HG02759 (cell line): ENCODE measurements at regions not wholly inside any gene's neighbourhood (a gene's known extent, or its start where the extent isn't known, plus 50 kb on each side); places are given as distances from the start of the nearest gene placed in this dataset.

Source experiments
- ATAC-seq: cut with Tn5 transposase; IDR thresholded peaks from one replicate; pipeline ENCODE4 v1.9.1; 2021; ENCODE audit warnings: mild to moderate bottlenecking, moderate library complexity; ENCODE audit not compliant: unreplicated experiment

DNA sequence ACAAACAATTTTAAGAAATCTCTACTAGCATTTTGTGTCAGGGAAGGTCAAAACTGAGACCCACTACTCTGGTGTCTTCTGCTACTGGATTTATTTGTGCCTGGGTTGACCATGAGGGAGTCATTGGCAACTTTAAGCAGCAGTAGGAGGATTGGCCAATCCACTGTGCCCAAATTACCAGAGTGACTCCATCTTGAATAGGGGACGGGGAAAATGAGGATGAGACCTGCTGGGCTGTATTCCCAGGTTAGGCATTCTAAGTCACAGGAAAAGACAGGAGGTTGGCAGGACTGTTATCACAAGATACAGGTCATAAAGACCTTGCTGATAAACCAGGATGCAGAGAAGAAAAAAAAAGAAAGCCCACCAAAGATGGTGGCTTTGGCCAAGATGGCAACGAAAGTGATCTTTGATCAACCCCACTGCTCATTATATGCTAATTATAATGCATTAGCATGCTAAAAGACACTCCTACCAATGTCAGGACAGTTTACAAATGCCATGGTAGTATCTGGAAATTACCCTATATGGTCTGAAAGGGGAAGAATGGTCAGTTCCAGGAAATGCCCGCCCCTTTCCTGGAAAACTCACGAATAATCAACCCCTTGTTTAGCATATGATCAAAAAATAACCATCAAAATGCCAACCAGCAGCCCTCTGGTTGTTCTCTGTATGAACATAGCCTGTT is 200.9 kb downstream of the LTN1 start:
- no peak for ATAC-seq

DNA sequence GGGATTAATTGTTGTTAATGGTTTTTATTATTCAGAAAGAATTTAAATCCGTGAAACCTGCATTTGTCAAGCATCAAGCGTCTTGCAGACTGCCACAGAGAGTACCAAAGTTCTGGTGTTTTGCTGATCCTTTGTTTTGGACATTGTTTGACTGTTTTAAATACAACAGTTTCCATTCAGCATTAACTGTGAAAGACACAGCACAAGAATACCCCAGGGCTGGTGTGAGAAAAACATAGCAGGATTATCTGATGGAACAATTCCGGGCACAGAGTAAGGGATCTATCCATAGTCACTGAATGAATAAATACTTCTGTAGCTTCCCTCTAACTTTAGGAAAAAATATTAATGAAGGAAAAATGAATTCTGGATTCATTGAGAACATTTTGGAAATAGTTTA is 202.3 kb downstream of the LTN1 start:
- ATAC-seq, result no peak

DNA sequence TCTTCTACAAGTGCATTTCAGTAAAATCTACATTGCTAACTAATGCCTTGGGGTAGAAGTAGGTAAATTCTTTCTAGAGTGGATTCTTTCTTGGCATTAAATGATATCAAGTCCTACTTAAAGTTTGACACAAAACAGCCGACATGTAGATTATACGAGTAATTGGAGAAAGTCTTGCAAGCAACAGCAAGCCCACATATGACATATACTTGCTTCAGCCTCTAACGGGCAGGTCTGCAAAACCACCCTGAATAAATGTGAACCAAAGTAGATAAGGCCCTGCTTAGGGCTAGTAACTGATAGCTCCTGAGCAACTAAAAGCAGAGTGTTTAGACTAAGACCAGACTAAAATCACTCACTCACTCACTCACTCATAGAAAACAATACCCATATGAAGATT is 203.2 kb downstream of the LTN1 start:
- ATAC-seq, result no peak

DNA sequence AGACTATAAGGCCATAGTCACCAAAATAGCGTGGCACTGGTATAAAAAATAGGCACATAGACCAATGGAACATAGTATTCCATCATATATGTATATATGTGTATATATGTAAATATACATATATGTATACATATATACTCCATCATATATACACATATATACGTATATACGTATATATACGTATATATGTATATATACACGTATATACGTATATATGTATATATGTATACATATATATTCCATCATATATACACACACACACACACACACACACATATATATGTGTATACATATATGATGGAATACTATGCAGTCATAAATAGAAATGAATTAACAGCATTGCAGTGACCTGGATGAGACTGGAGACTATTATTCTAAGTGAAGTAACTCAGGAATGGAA is 204.6 kb downstream of the LTN1 start:
- ATAC-seq, result no peak

DNA sequence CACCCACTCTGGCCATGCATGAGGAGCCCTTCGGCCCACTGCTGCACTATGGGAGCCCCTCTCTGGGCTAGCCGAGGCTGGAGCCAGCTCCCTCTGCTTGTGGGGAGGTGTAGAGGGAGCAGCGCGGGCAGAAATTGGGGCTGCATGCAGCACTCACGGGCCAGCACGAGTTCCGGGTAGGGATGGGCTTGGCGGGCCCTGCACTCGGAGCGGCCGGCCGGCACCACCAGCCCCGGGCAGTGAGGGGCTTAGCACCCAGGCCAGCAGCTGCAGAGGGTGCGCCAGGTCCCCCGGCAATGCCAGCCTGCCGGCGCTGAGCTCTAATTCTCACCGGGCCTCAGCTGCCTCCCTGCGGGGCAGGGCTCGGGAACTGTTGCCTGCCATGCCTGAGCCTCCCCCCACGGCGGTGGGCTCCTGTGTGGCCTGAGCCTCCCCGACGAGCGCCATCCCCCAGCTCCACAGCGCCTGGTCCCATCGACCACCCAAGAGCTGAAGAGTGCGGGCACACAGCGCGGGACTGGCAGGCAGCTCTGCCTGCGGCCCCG is 209.0 kb downstream of the LTN1 start:
- ATAC-seq, result no peak

DNA sequence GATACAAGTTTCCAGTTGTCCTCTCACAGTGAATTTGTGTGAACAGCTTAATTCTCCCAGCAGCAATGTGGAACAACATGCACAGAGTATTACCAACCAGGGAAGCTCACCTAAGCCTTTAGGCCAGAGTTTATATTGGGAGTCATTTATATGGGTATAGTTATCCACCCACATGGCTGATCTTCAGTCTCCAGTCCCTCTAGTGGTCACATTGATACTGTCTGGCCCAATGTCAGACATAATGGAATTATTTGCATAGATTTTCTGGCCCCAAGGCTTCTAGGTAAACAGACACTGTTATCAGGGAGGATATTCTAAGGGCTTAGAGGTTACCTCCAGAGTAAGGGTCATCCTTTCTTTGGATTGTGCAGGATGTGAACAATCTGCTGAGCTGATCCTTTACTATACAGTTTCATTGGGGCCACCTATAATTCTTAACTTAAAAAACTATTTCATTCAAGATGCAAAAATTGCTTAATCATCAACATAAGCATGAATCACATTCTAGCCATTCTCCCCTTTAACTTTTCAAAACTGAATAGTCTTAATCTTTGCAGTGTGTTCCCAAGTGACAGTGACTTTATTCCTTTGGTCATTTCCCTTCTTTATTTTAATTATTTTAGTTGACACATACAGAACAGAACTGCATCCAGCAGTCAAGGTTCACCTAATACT is 210.9 kb downstream of the LTN1 start:
- no peak for ATAC-seq

DNA sequence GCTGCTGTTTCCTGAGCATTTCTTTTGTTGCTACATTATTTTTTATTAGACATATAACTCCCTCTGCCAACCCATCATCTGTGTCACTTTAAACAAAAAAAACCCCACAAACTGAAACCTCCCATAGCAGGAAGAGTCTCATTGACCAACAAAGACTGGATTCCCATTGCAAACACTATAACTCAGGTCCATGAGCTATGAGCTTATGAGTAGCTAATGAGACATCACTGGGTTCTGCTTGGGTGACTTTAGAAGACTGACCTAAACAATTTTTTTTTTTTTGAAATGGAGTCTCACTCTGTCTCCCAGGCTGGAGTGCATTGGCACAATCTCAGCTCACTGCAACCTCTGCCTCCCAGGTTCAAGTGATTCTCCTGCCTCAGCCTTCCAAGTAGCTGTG is 212.8 kb downstream of the LTN1 start:
- no peak for ATAC-seq

DNA sequence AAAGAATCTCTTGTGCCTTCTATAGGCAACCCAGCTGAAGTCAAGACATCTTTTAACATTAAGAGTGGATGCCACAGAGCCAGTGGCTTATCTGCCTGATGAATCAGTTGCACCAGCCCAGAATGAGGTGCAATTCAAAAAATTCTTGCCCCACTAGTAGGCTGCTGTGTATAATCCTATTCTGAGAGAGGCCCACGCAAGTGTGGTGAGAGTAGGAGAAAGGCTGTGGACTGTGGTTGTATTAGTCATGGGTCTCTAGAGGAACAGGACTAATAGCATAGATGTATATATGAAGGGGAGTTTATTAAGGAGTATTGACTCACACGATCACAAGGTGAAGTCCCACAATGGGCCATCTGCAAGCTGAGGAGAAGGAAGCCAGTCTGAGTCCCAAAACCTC is 216.4 kb downstream of the LTN1 start:
- ATAC-seq, result no peak

DNA sequence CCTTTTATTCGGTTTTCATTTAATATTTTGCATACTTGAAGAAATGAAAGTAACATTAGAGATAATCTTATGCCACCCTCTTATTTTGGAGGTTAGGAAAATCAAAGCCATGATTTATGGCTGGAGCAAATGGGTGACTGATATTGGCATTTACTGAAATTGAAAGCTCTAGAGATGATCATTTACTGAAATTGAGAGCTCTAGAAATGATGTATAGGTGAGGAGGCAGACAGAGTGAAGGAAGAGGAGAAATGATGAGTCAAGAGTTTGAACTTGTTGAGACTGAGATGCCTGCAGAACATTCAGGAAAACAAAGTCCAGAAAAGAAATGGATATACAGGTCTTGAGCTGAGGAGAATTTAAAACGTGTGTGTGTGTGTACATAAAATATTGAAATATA is 217.6 kb downstream of the LTN1 start:
- ATAC-seq, result no peak

DNA sequence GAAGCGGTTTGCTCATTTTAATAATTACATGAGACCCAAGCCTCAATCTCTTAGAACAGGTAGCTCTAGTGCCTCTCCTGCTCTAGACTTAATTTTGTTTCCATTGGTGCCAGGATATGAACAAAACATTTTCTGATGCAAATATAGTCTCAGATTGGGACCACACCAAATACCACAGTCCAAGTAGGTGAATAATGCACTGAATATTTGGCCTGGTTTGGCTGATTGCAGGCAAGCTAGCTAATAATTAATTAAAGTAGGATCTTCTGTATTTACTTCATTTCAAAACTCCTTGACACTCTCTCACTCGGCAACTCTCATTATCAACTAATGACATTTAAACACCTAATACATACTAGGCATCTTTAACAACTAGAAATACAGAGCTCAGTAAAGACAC is 219.6 kb downstream of the LTN1 start:
- no peak for ATAC-seq

DNA sequence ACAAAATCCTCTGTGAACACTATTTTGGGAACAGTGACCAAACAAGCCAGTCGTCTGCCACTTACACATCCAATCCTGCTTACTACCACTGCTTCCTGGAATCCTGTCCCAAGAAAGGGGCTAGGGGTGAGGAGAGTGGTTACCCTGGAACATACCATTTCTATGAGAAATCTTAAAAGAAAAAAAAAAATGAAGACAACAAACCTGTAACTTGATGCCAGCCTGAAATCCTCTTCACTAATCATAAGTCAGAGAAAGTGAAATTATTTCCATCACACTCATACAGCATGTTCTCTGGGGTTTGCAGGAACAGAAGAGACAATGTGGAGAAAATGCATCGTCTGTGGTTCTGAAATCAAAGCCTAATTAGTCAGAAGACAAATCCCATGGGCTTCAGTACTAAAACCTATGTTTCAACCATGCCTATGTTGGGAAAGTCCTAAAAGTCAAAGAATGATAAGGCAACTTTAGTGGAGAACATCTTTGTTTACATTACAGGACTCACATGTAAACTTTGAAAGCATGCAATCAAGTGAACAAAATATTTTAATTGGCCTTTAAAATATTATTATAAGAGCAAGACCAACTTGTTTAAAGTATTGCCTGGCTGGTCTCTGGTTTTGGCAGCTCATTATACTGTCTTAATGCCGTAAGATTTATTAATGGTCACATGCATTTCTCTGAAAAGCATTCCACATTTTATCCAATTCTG is 220.7 kb downstream of the LTN1 start:
- ATAC-seq, result no peak

DNA sequence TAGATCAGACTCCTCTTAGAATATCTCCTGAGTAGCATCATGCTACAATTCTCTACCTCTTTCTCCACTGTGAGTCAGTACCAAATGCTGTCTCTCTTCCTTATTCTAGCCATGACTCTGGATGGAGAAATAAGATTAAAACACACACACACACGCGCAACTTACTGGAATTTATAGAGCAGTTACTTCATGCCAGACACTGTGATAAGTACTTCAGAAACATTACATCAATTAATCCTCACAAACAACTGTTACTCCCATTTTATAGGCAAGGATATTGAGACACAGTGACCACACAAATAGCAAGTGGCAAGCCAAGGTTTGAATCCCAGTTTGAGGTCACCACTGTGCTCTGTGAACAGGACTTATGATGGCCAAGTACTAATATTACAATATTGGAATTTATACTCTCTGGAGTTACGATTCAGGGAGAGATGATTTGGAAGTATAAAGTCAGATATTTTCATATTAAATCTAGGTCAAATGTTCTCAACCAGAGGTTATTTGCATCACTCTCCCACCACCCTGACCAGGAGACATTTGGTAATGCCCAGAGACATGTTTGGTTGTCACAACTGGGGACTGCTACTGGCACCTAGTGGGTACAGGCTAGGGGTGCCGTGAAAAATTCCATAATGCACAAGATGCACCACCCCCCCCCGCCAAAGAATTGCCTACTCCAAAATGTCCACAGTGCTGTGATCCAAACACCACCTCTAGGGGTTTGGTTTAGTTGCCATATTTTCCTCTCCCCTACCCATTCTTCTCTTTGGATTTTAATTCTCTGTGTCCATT is 221.6 kb downstream of the LTN1 start:
- ATAC-seq, result no peak

DNA sequence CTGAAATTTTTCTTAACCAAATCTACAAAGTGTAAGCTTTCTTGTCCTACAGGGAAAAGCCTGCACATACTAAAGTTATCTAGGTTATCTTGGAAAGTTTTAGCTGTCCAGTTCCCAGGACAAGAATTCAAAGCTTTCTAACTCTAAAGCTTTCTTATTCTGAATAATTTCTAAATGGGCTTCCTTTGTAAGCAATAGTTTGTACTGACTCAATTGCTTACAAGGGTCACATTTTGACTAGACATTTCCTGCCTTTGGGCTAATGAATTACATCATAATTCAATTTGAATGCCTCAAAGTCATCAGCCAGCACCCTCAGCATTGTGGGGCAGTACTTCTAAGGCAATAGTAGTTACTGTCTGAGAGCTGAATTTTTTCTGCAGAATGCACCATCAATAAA is 223.0 kb downstream of the LTN1 start:
- no peak for ATAC-seq

DNA sequence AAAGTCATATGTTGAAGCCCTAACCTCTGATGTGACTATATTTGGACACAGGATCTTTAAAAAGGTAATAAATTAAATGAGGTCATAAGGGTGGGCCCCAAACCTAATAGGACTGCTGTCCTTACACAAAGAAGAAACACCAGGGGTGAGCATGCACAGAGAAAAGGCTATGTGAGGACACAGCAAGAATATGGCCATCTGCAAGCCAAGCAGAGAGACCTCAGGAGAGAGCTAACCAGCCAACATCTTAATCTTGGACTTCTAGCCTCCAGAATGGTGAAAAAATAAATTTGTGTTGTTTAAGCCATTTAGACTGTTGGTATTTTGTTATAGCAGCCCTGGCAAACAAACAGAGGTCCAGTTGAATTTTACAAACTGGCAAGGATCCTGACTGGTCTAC is 223.9 kb downstream of the LTN1 start:
- ATAC-seq, result no peak

DNA sequence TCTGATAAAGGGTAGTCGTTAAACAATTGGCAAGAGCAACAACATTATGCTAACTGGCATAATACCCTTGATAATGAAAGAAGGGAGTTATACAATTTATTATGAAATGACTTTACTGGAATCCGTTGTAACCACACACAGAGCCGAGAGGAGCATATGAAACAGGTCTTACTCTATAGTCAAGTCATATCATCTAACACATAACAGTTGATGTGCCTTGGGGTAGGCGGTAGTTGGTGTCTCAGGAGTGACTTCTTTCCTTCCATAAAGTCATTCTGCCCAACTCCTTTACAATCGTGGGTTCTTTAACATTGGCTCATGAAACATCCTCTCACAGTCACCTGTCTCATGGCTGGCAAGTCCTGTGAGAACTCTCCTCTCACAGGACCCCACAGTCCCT is 225.2 kb downstream of the LTN1 start:
- ATAC-seq, result no peak

DNA sequence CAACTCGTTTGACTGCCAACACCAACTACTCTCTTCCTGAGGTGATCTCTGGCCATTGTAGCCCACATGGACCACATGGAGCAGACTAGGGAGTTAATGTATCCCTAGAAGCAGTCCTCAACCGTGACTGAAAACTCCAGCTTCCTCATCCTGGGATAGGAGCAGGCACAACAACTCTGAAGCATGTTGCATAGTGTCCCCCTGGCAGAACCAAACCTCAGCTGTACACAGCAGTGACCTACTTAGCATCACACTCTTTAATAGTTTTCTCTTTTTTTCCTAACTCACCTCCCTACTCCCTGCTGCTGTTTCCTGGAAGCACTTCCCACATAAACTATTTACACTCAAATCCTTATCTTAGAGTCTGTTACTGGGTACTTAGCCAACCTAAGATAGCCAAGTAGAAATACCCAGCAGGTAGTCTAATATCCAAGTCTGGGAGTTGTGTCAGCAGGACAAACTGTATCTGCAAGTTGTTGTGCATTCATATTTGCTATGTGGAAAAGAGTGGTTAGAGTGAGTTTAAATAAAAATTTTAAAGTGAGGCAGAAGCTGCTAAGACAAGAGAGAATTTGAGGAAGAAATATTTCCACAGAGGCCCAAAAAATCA is 228.8 kb downstream of the LTN1 start:
- ATAC-seq, result no peak

DNA sequence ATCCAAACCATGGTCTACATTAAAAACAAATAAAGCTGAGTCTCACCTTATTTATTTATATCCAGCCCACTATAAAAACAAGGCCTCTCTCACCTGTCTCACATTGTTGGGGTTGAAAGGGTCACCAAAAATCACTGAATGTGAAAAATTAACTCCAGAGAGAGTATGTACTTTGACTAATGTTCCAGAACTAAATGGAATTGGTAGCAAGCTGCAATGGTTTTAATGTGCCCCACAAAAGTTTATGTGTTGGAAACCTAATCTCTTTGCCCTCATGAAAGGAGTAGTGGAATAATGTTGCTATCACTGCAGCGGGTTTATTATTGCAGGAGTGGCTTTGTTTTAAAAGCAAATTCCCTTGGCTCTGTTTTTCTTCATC is 230.3 kb downstream of the LTN1 start:
- no peak for ATAC-seq

DNA sequence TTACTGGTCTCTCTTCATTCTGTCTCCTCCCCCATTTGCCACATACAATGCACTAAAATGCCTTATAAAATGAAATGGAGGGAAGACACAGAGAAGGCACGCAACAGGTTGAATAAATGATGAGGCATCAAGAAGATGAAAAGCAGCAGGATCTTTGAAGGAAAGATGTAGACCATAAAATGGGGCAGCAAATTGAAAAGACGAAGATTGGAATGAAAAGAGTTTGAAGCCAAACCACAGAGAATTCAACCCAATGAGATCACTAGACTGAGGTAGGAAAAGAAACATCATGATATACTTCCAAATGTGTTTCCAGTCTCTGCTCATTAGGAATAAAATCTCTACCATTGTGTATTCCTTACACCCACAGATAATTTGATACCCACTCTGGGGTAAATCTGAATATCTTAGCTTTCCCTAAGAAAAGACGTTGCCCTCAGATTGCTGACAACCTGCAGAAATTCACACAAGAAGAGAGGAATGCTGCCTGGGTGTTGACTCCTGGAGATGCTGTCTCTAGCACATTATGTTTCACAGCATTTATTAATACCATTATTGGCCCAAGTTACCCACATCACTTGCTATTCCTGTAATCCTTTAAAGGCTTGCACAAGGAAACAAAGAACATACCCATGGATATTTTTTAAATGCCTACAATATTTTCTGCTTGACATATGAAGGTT is 230.9 kb downstream of the LTN1 start:
- no peak for ATAC-seq

DNA sequence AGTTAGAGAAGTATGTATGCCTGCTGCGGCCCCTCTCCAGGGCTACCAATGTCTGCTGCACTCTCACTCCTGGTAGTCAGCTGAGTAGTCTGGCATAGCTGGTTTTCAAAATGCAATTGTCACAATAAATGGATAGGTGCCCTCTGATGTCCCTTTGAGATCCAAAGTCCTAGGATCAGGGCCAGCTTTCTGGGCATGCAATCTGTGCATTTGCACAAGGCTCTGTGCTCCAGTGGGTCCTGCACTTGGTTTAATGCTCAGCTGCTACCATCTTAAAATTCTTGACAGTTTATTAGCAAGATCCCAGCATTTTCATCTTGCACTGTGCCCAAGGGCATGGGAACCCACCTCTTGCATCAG is 233.8 kb downstream of the LTN1 start:
- no peak for ATAC-seq
